ENCODE measurements at regions not wholly inside any gene's neighbourhood (a gene's known extent, or its start where the extent isn't known, plus 50 kb on each side); places are given as distances from the start of the nearest gene placed in this dataset.
"Not testable (repeated sequence)": the region's sequence is repeated elsewhere in the genome, so short reads cannot be mapped to it uniquely, and the experiment has no call there.

- DNase-seq: no peak
Measured at GRCh38 chr17:68697850-68698361, 96.7 kb upstream of the FAM20A start.

GRCh38 chr17:68695659-68696058 lies 94.5 kb upstream of the FAM20A start:
- DNase-seq: no peak

GRCh38 chr17:68694791-68695485 lies 93.8 kb upstream of the FAM20A start:
- DNase-seq: no peak

- no peak for DNase-seq
Measured at GRCh38 chr17:68693896-68694295, 92.7 kb upstream of the FAM20A start.

GRCh38 chr17:68693466-68693865 lies 92.3 kb upstream of the FAM20A start:
- DNase-seq: no peak

GRCh38 chr17:68686108-68686988 lies 85.2 kb upstream of the FAM20A start:
- no peak for DNase-seq

GRCh38 chr17:68684949-68685357 lies 83.8 kb upstream of the FAM20A start:
- no peak for DNase-seq

GRCh38 chr17:68682903-68683302 lies 81.7 kb upstream of the FAM20A start:
- no peak for DNase-seq

- DNase-seq: no peak
Measured at GRCh38 chr17:68679882-68680281, 78.7 kb upstream of the FAM20A start.

GRCh38 chr17:68676856-68677255 lies 75.7 kb upstream of the FAM20A start:
- DNase-seq: no peak

- DNase-seq: no peak
Measured at GRCh38 chr17:68675723-68676122, 74.6 kb upstream of the FAM20A start.

GRCh38 chr17:68674029-68674925 lies 73.1 kb upstream of the FAM20A start:
- no peak for DNase-seq

- no peak for DNase-seq
Measured at GRCh38 chr17:68670967-68671693, 70.0 kb upstream of the FAM20A start.

GRCh38 chr17:68666438-68666837 lies 65.3 kb upstream of the FAM20A start:
- not testable (repeated sequence) for DNase-seq

GRCh38 chr17:68665373-68665772 lies 64.2 kb upstream of the FAM20A start:
- DNase-seq: no peak

- DNase-seq: no peak
Measured at GRCh38 chr17:68662479-68662878, 61.3 kb upstream of the FAM20A start.

- no peak for DNase-seq
Measured at GRCh38 chr17:68662037-68662432, 60.9 kb upstream of the FAM20A start.

- no peak for DNase-seq
Measured at GRCh38 chr17:68661265-68662036, 60.3 kb upstream of the FAM20A start.

GRCh38 chr17:68660302-68660701 lies 59.1 kb upstream of the FAM20A start:
- no peak for DNase-seq

- no peak for DNase-seq
Measured at GRCh38 chr17:68658999-68659780, 58.0 kb upstream of the FAM20A start.

GRCh38 chr17:68657576-68657975 lies 56.4 kb upstream of the FAM20A start:
- no peak for DNase-seq

All from NCI-H2081 treated with DMSO at 0.1 percent for 48 hours (cell line).